GM12878 (cell line): ENCODE measurements at regions not wholly inside any gene's neighbourhood (a gene's known extent, or its start where the extent isn't known, plus 50 kb on each side); places are given as distances from the start of the nearest gene placed in this dataset.

Source experiments
- CHD1 ChIP-seq: IDR thresholded peaks from 2 replicates; pipeline ENCODE4 v1.6.1; 2012; ENCODE audit warnings: low read depth, low read length, improper control_type of control experiment
- GABPA ChIP-seq: IDR thresholded peaks from 2 replicates; pipeline ENCODE4 v1.6.1; 2014; ENCODE audit warnings: antibody characterized with exemption, low read depth, mild to moderate bottlenecking, inconsistent platforms
- GATAD2B ChIP-seq: fragments of 450-650 bp; conservative IDR thresholded peaks from 2 replicates; pipeline ENCODE4 v1.6.1; 2017; ENCODE audit warnings: low read depth, mild to moderate bottlenecking, moderate library complexity
- POLR2AphosphoS2 ChIP-seq: IDR thresholded peaks from 2 replicates; pipeline ENCODE4 v1.6.1; 2011; ENCODE audit warnings: low read depth, mild to moderate bottlenecking, low read length, improper control_type of control experiment, moderate library complexity
- RELA ChIP-seq: fragments of 450-650 bp; IDR thresholded peaks from 2 replicates; pipeline ENCODE4 v1.8.0; 2014; ENCODE audit warnings: borderline replicate concordance; ENCODE audit not compliant: partially characterized antibody
- STAT3 ChIP-seq: IDR thresholded peaks from 2 replicates; pipeline ENCODE4 v1.6.1; 2011; ENCODE audit warnings: low read depth, low read length, improper control_type of control experiment
- TF ChIP-seq, protein P1 (sequence below): fragments of 450-650 bp; IDR thresholded peaks from 2 replicates; pipeline ENCODE4 v1.6.1; 2016; ENCODE audit warnings: mild to moderate bottlenecking, moderate library complexity, borderline replicate concordance
- TF ChIP-seq, protein P2 (sequence below): fragments of 450-650 bp; IDR thresholded peaks from 2 replicates; pipeline ENCODE4 v1.6.1; 2016; ENCODE audit warnings: mild to moderate bottlenecking
- TF ChIP-seq, protein P3 (sequence below): fragments of 450-650 bp; formaldehyde crosslinking; IDR thresholded peaks from 2 replicates; pipeline ENCODE4 v1.4.0; 2020; ENCODE audit warnings: mild to moderate bottlenecking, moderate library complexity

DNA sequence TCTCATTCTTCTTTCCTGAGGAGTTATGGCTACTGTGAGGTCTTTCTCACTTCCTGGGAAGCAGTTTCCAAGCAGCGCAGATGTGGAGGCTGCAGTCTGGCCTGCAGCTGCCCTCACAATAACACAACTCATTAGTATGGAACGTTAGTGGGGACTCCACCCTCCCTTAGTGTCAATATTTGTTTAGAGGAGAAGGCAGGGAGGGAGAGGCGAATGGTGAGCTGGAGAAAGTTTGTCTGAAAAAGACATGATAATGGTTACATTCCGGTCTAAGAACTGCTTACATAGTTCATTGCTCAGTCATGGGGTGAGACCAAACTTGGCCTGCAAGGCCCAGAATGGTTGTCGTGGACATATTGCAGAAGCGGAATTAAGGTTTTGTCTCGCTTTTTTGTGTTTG lies 170.2 kb downstream of the HS3ST3B1 start (continued):
- TF ChIP-seq, protein P1, sequence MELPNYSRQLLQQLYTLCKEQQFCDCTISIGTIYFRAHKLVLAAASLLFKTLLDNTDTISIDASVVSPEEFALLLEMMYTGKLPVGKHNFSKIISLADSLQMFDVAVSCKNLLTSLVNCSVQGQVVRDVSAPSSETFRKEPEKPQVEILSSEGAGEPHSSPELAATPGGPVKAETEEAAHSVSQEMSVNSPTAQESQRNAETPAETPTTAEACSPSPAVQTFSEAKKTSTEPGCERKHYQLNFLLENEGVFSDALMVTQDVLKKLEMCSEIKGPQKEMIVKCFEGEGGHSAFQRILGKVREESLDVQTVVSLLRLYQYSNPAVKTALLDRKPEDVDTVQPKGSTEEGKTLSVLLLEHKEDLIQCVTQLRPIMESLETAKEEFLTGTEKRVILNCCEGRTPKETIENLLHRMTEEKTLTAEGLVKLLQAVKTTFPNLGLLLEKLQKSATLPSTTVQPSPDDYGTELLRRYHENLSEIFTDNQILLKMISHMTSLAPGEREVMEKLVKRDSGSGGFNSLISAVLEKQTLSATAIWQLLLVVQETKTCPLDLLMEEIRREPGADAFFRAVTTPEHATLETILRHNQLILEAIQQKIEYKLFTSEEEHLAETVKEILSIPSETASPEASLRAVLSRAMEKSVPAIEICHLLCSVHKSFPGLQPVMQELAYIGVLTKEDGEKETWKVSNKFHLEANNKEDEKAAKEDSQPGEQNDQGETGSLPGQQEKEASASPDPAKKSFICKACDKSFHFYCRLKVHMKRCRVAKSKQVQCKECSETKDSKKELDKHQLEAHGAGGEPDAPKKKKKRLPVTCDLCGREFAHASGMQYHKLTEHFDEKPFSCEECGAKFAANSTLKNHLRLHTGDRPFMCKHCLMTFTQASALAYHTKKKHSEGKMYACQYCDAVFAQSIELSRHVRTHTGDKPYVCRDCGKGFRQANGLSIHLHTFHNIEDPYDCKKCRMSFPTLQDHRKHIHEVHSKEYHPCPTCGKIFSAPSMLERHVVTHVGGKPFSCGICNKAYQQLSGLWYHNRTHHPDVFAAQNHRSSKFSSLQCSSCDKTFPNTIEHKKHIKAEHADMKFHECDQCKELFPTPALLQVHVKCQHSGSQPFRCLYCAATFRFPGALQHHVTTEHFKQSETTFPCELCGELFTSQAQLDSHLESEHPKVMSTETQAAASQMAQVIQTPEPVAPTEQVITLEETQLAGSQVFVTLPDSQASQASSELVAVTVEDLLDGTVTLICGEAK, result no peak
- TF ChIP-seq RELA (no peak), GABPA (no peak), POLR2AphosphoS2 (no peak), STAT3 (no peak), CHD1 (no peak), GATAD2B (no peak)
- TF ChIP-seq, protein P2, sequence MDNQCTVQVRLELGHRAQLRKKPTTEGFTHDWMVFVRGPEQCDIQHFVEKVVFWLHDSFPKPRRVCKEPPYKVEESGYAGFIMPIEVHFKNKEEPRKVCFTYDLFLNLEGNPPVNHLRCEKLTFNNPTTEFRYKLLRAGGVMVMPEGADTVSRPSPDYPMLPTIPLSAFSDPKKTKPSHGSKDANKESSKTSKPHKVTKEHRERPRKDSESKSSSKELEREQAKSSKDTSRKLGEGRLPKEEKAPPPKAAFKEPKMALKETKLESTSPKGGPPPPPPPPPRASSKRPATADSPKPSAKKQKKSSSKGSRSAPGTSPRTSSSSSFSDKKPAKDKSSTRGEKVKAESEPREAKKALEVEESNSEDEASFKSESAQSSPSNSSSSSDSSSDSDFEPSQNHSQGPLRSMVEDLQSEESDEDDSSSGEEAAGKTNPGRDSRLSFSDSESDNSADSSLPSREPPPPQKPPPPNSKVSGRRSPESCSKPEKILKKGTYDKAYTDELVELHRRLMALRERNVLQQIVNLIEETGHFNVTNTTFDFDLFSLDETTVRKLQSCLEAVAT, result no peak
- TF ChIP-seq, protein P3, sequence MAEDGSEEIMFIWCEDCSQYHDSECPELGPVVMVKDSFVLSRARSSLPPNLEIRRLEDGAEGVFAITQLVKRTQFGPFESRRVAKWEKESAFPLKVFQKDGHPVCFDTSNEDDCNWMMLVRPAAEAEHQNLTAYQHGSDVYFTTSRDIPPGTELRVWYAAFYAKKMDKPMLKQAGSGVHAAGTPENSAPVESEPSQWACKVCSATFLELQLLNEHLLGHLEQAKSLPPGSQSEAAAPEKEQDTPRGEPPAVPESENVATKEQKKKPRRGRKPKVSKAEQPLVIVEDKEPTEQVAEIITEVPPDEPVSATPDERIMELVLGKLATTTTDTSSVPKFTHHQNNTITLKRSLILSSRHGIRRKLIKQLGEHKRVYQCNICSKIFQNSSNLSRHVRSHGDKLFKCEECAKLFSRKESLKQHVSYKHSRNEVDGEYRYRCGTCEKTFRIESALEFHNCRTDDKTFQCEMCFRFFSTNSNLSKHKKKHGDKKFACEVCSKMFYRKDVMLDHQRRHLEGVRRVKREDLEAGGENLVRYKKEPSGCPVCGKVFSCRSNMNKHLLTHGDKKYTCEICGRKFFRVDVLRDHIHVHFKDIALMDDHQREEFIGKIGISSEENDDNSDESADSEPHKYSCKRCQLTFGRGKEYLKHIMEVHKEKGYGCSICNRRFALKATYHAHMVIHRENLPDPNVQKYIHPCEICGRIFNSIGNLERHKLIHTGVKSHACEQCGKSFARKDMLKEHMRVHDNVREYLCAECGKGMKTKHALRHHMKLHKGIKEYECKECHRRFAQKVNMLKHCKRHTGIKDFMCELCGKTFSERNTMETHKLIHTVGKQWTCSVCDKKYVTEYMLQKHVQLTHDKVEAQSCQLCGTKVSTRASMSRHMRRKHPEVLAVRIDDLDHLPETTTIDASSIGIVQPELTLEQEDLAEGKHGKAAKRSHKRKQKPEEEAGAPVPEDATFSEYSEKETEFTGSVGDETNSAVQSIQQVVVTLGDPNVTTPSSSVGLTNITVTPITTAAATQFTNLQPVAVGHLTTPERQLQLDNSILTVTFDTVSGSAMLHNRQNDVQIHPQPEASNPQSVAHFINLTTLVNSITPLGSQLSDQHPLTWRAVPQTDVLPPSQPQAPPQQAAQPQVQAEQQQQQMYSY (CRISPR knock-in tag), result no peak
